HG03097 (cell line): ENCODE measurements at regions not wholly inside any gene's neighbourhood (a gene's known extent, or its start where the extent isn't known, plus 50 kb on each side); places are given as distances from the start of the nearest gene placed in this dataset.
"Not testable (repeated sequence)": the region's sequence is repeated elsewhere in the genome, so short reads cannot be mapped to it uniquely, and the experiment has no call there.

ENCODE experiments used
- ATAC-seq: cut with Tn5 transposase; IDR thresholded peaks from one replicate; pipeline ENCODE4 v1.9.1; 2021; ENCODE audit not compliant: unreplicated experiment, low FRiP score

DNA sequence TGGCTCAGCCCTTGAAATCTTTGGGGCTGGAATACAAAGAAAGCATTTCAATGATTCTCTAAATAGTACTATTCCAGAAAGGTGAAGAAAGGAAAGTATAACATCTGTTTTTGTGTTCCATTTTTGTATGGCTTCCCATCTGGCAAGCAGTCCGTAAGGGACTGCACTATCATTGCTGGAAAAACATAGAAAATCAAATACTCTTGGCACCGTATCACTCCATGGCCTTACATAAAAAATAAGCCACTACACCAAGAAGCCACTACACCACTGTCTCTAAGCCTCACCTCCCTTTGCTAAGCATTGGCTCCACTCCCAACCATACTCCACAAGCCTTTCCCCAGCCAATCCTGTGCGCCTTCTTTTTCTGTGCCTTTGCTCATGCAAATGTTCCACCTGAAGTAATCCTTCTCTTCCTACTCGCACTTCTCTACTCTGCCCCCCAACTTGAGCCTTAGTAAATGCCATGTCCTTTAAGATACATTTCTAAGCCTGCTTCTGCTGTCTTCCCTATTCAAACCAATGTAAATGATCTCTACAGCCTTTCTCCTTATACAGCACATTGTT, 454.6 kb upstream of the TUSC1 start:
- no peak for ATAC-seq

- ATAC-seq: no peak
These were observed 453.6 kb upstream of the TUSC1 start for GRCh38 chr9:26131886-26132285.

- ATAC-seq: no peak
These were observed 451.0 kb upstream of the TUSC1 start for GRCh38 chr9:26129217-26129616.

DNA sequence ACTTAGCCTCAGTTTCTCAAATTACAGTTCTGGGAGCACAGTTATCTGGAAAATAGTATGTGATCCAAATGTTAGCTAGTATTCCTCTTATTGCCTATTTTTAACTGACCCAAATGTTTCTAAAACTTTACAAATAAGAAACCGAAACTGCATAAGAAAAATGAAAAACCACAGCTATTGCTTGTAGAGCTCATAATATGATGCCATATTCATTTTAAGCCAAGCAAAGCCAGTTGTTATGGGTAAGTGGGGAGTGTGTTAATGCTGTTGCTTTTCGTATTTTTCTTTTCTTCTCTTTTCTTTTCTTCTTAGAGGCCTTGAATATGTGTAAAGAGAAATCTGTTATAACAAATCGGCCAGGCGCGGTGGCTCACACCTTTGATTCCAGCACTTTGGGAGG, 447.4 kb upstream of the TUSC1 start:
- ATAC-seq: no peak

- ATAC-seq: not testable (repeated sequence)
These were observed 437.8 kb upstream of the TUSC1 start for GRCh38 chr9:26116085-26116484.

DNA sequence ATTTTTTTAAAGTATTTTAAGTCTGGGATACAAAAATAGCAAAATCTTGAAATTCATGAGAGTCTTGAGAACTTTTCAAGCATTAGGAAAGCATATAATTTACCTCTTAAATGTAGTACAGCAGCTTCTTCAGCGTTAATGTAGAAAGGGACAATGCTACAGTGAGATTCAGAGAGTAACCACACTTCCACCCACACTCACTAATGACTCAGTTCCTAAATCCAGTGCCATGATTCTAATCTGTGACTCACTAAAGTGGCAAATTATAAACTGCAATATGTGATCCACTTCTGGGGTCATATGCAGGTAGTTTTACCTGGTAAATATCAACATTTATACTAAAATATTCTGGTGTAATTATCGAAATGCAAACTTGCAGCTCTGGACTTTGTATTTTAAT, 434.5 kb upstream of the TUSC1 start:
- ATAC-seq: no peak

- ATAC-seq: no peak
These were observed 408.2 kb upstream of the TUSC1 start for GRCh38 chr9:26086396-26086795.

GRCh38 chr9:26081847-26082246, 403.6 kb upstream of the TUSC1 start:
- ATAC-seq: no peak

DNA sequence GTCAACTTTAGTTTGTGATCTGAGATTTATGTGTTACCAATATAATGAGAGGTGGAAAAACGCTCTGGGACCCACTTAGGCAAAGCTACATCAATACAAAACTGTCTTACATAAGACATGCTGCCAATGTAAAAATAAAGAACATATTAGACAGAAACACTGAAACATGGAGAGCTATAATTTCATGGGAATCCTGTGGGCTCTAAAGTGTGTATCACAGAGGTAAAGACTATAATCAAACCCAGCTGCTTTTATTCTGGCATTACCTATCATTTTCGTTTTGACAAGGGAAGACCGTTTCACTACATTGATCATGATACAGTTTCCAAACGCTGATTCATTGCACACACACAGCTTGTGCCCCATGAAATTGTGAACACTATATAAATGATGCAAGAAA, 400.5 kb upstream of the TUSC1 start:
- ATAC-seq: no peak

- ATAC-seq: no peak
These were observed 399.6 kb upstream of the TUSC1 start for GRCh38 chr9:26077860-26078259.

DNA sequence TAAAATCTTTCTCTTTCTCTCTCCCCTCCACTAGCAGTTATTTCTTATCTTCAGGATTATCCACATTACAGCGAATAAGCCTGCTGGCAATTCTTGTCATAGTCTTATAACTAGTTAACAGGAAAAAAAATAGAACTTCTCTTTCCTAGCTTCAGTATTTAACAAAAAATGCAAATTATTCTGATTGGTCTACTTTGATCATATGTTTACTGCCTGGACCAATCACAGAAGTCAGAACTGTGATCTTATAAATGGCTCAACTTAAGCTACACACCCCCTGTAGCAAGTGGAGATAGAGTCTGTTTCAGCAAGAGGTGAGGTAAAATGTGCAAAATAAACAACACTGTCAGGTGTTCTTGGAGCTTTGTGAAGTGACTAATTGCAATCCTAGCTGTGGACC, 389.4 kb upstream of the TUSC1 start:
- no peak for ATAC-seq

DNA sequence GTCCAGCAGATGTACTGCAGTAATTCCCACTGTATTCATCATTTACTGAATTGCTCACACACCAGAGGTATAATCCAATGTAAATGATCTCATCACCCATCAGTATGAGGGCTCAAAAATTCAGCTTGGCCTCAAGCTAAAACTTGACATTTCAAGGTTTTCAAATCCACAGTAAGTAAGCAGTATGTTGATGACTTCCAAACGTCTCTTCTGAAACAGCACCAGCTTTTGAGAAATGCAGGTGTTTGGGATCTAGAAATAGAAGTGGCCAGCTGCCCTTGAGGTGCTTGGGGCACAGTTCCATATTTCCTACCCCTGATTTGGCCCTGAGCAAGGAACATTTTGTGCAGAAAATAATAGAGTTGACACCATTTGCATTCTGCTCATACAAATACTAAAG, 388.0 kb upstream of the TUSC1 start:
- no peak for ATAC-seq

DNA sequence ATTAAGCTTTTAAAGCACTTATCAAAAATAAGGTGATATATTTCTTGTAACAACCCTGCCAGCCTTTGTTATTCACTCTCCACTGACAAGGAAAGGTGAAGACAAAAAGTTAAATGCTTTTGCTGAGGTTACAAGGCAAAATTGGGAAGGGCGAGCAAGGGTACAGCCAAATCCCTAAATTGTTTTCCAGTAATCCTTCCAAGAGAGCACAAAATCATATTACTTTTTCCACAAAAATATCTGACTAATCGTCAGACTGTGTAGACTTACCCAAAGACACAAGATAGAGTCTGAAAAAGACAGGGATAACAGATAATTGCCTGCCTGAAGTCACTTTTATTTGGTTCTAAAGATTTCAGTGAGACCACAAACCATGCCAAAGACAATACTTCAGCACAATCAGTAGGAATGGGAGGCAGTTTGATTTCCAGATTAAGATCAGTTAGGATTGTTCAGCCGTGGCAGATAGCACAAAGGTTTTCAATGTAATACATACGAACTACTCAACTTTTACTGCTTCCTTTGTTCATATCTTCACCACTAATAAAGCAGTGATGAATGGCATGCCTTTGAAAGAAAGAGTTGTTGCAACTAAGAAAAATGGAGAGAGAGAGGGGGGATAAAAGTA, 383.8 kb upstream of the TUSC1 start:
- ATAC-seq: no peak

GRCh38 chr9:26058111-26058895, 380.1 kb upstream of the TUSC1 start:
- ATAC-seq: no peak

DNA sequence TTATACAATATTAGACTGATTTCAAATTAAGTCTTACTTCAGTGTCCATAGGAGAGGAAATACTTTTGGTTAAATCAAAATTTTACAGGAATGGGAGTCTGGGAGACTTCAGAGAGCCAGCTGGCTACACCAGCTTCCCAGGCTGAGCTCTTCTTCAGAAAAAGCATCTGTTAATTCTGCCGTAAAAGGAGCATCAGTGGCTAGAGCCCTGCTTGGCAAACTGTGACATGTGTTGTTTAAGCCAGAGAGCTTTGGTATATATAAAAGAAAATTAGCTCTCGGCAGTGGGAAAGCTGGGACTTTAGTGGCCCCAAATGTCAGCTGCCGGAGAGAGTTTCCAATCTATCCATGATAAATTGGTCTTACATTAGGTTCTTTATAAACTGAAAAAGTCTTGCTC, 378.8 kb upstream of the TUSC1 start:
- ATAC-seq: no peak

- ATAC-seq: no peak
These were observed 376.6 kb upstream of the TUSC1 start for GRCh38 chr9:26054600-26055520.

DNA sequence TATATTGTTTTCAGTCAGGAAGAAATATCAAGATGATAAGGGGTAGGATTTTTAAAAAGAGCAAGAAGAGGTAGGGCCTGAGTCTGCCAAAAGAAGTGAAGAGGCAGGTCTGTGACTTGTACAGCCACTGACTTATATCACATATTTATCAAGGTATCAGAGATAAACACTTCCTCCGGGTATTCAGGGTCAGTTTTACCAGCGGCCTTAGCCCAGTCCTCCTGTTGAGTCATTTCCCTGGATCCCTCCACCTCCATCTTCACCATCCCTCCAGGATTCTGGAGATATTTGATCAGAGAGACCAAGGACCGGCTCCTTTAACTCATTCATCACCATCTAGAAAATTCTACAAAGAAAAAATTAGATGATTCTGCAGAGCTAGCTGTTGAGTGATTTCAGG, 375.7 kb upstream of the TUSC1 start:
- no peak for ATAC-seq

DNA sequence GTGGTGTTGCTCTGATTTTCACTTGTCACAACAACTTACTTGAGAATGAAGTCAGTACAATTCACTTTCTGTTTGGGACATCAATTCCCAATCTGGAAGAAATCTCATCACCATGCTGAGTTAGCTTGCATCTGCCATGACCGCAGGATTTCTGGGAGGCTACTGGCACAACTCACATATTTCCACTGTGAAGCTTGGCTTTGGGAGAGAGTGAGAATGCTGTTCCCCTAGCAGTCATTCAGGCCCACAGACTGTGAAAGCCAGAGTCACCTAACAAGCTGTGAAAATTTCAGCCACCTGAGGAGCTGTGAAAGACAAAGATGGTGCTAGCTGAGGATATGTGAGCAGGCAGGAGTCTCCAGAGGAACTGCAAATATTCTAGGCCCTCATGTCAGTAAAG, 365.2 kb upstream of the TUSC1 start:
- ATAC-seq: no peak

DNA sequence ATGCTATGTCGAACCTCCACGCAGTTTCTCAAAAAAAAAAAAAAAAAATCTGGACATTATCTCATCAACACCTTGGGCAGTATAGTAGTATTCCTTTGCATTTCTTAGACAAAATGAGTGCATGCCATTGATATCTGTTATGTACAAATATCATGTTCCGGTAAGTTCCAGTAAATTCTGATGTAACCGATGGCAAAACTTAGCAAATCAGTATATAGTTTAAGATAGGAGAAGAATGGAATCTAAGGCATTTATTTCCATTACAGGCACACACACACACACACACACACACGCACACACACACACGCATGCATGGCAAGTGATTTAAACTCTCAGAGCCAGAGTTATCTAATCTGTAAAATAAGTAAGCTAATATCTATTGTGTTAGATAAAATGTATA, 356.5 kb upstream of the TUSC1 start:
- no peak for ATAC-seq

DNA sequence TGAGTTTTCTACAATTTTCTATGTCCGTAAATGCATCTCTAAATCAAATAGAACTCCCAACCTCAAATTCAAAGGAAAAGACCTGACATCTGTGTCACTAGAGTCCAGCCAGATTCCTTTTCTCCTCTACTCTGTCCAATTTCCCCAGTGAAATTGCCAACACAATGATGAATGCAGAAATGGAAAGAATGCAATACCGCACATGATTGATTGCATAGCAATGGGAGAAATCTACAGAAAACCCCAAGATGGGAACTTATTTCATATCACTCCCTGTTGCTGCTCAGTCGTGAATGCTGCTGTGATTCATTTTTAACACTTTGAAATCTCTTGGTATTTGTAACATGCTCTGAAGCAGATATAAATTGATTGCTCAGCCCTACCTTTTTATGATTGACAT, 355.1 kb upstream of the TUSC1 start:
- ATAC-seq: no peak
